ENCODE measurements at regions not wholly inside any gene's neighbourhood (a gene's known extent, or its start where the extent isn't known, plus 50 kb on each side); places are given as distances from the start of the nearest gene placed in this dataset.

GRCh38 chr12:93169536-93169935 is 208.2 kb upstream of the NUDT4 start:
- no peaks in the 10 kb centered on the region for H3K27me3 ChIP-seq (ENCODE audit: low read length)
- no peaks in the 10 kb centered on the region for H3F3A ChIP-seq (ENCODE audit: insufficient read depth)
- no peak overlapping the region for H3K9ac ChIP-seq (ENCODE audit: low read length)
- H3K9me2 ChIP-seq (replicated peaks; ENCODE audit: insufficient read depth, low read length) = no peaks in the 10 kb centered on the region
- TF ChIP-seq CTCF (IDR thresholded peaks at IDR 0.05; ENCODE audit: insufficient read depth, low read length, poor library complexity, severe bottlenecking) (no peak), EZH2phosphoT487 (conservative IDR thresholded peaks at IDR 0.05; ENCODE audit: low read length) (no peak)
- H3K79me2 ChIP-seq (ENCODE audit: insufficient read depth, low read length) = no peaks in the 10 kb centered on the region
- no peak overlapping the region for H3K27ac ChIP-seq (ENCODE audit: low read depth, low read length)
- no peak overlapping the region for H3K4me2 ChIP-seq (ENCODE audit: low read depth, low read length, poor library complexity, severe bottlenecking)
- no peak overlapping the region for H2AFZ ChIP-seq (ENCODE audit: low read depth, low read length, severe bottlenecking)
- H3K36me3 ChIP-seq (ENCODE audit: low read length) = no peaks in the 10 kb centered on the region
- no peak overlapping the region for H3K4me3 ChIP-seq (ENCODE audit: insufficient read depth, low read length, poor library complexity, severe bottlenecking)
- H4K20me1 ChIP-seq (ENCODE audit: low read depth, low read length) = no peaks in the 10 kb centered on the region
- no peaks in the 10 kb centered on the region for H3K9me3 ChIP-seq (ENCODE audit: insufficient read depth, low read length)

- Histone ChIP-seq H3K27ac (ENCODE audit: low read depth, low read length) (no peak overlapping the region), H3K4me2 (ENCODE audit: low read depth, low read length, poor library complexity, severe bottlenecking) (no peak overlapping the region), H3K9ac (ENCODE audit: low read length) (no peak overlapping the region), H2AFZ (ENCODE audit: low read depth, low read length, severe bottlenecking) (no peak overlapping the region), H3K9me2 (replicated peaks; ENCODE audit: insufficient read depth, low read length) (no peaks in the 10 kb centered on the region), H3K27me3 (ENCODE audit: low read length) (no peaks in the 10 kb centered on the region), H3K9me3 (ENCODE audit: insufficient read depth, low read length) (no peaks in the 10 kb centered on the region), H3K79me2 (ENCODE audit: insufficient read depth, low read length) (no peaks in the 10 kb centered on the region), H3F3A (ENCODE audit: insufficient read depth) (no peaks in the 10 kb centered on the region), H3K36me3 (ENCODE audit: low read length) (no peaks in the 10 kb centered on the region), H3K4me3 (ENCODE audit: insufficient read depth, low read length, poor library complexity, severe bottlenecking) (no peak overlapping the region), H4K20me1 (ENCODE audit: low read depth, low read length) (no peaks in the 10 kb centered on the region)
- no peak for TF ChIP-seq EZH2phosphoT487 (conservative IDR thresholded peaks at IDR 0.05; ENCODE audit: low read length)
- no peak for TF ChIP-seq CTCF (IDR thresholded peaks at IDR 0.05; ENCODE audit: insufficient read depth, low read length, poor library complexity, severe bottlenecking)
Measured at GRCh38 chr12:93170928-93171327, 206.8 kb upstream of the NUDT4 start.

- H3K4me3 ChIP-seq (ENCODE audit: insufficient read depth, low read length, poor library complexity, severe bottlenecking) = no peak overlapping the region
- H4K20me1 ChIP-seq (ENCODE audit: low read depth, low read length) = no peaks in the 10 kb centered on the region
- no peaks in the 10 kb centered on the region for H3K36me3 ChIP-seq (ENCODE audit: low read length)
- no peaks in the 10 kb centered on the region for H3K27me3 ChIP-seq (ENCODE audit: low read length)
- no peaks in the 10 kb centered on the region for H3K79me2 ChIP-seq (ENCODE audit: insufficient read depth, low read length)
- no peak overlapping the region for H3K9ac ChIP-seq (ENCODE audit: low read length)
- no peak for TF ChIP-seq EZH2phosphoT487 (conservative IDR thresholded peaks at IDR 0.05; ENCODE audit: low read length)
- TF ChIP-seq CTCF (IDR thresholded peaks at IDR 0.05; ENCODE audit: insufficient read depth, low read length, poor library complexity, severe bottlenecking) = no peak
- no peaks in the 10 kb centered on the region for H3K9me3 ChIP-seq (ENCODE audit: insufficient read depth, low read length)
- no peak overlapping the region for H3K4me2 ChIP-seq (ENCODE audit: low read depth, low read length, poor library complexity, severe bottlenecking)
- no peak overlapping the region for H3K27ac ChIP-seq (ENCODE audit: low read depth, low read length)
- H3F3A ChIP-seq (ENCODE audit: insufficient read depth) = no peaks in the 10 kb centered on the region
- no peaks in the 10 kb centered on the region for H3K9me2 ChIP-seq (replicated peaks; ENCODE audit: insufficient read depth, low read length)
- no peak overlapping the region for H2AFZ ChIP-seq (ENCODE audit: low read depth, low read length, severe bottlenecking)
Measured at GRCh38 chr12:93173178-93173957, 204.4 kb upstream of the NUDT4 start.

Measured in SU-DHL-6 (cell line).